Gastrocnemius medialis (tissue), 4 donors: ENCODE measurements at regions not wholly inside any gene's neighbourhood (a gene's known extent, or its start where the extent isn't known, plus 50 kb on each side); places are given as distances from the start of the nearest gene placed in this dataset.

ENCODE experiments used
- ATAC-seq, 2 donors: fragments of 150-250 bp; one replicate each; pipeline ENCODE4 v1.9.1; 2016
- DNase-seq, 2 donors: peaks; one replicate each; pipeline ENCODE4 v3.0.0-alpha.2; 2019
- H3K27ac ChIP-seq, 4 donors: fragments of 200-600 bp; sonication (generic); 1 replicate in 1 of 4; 2 replicates in 3 of 4; pipeline ENCODE4 v1.5.1; 2016 to 2018; ENCODE audit warnings: mild to moderate bottlenecking in 2 of 4, moderate library complexity in 1 of 4
- H3K27me3 ChIP-seq, 3 donors: fragments of 200-600 bp; sonication (generic) in 2 of 3; 1 replicate in 1 of 3; 2 replicates in 2 of 3; pipeline versions ENCODE4 v1.5.1 to v1.6.0; 2016 to 2019; ENCODE audit warnings: mild to moderate bottlenecking in 1 of 3, moderate library complexity in 1 of 3
- H3K36me3 ChIP-seq, 2 donors: fragments of 200-600 bp; sonication (generic) in 1 of 2; one replicate each; pipeline ENCODE4 v1.5.1; 2017 to 2018
- H3K4me1 ChIP-seq, 2 donors: fragments of 200-600 bp; sonication (generic) in 1 of 2; one replicate each; pipeline ENCODE4 v1.5.1; 2016 to 2017; ENCODE audit warnings: mild to moderate bottlenecking in 2 of 2
- H3K4me3 ChIP-seq, 4 donors: fragments of 200-600 bp; sonication (generic) in 3 of 4; 1 replicate in 1 of 4; 2 replicates in 3 of 4; pipeline ENCODE4 v1.5.1; 2016 to 2019; ENCODE audit warnings: mild to moderate bottlenecking in 2 of 4
- H3K9me3 ChIP-seq, 3 donors: fragments of 200-600 bp; sonication (generic) in 2 of 3; 1 replicate in 1 of 3; 2 replicates in 2 of 3; pipeline ENCODE4 v1.5.1; 2016 to 2019
- POLR2A ChIP-seq, 2 donors: fragments of 450-650 bp; IDR thresholded peaks; one replicate each; pipeline ENCODE4 v1.6.1; 2017; ENCODE audit warnings: antibody characterized with exemption in 2 of 2, mild to moderate bottlenecking in 2 of 2, moderate library complexity in 2 of 2
- in situ Hi-C, 4 donors: fragments of 200-750 bp; cut with MboI; loops; one replicate each; pipeline versions ENCODE4 v1.15.0 to v1.8.0; 2017; ENCODE audit warnings: low sequenced_read_pairs in 4 of 4
- intact Hi-C: fragments of 100-400 bp; cut with DNase I; formaldehyde crosslinking; loops from one replicate; pipeline ENCODE4 v1.15.1; 2023; ENCODE audit warnings: low total_unique reads
- TF ChIP-seq, protein P1 (sequence below), 5 experiments: fragments of 450-650 bp in 3 of 5; fragments of 200-600 bp in 2 of 5; sonication (generic) in 2 of 5; IDR thresholded peaks in 4 of 5; conservative IDR thresholded peaks in 1 of 5; 1 replicate in 4 of 5; 2 replicates in 1 of 5; pipeline ENCODE4 v1.5.1; 2016 to 2019; ENCODE audit warnings: antibody characterized with exemption in 5 of 5, mild to moderate bottlenecking in 3 of 5, moderate library complexity in 3 of 5

DNA sequence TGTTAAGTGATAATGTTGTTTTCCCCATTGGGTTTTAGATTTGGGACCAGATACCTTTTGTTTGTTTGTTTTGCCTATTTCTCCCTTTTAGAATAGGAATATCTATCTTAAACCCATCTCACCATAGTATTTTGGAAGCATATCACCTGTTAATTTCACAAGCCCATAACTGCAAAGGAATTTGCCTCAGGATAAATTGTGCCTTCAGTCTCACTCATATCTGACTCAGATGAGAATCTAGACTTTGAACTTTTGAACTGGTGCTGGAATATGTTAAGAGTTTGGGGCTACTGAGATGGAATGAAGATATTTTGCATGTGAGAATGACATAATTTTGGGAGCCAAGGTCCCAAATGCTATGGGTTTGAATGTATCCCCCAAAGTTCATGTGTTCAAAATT is 607.4 kb downstream of the HACE1 start:
- TF ChIP-seq, protein P1, sequence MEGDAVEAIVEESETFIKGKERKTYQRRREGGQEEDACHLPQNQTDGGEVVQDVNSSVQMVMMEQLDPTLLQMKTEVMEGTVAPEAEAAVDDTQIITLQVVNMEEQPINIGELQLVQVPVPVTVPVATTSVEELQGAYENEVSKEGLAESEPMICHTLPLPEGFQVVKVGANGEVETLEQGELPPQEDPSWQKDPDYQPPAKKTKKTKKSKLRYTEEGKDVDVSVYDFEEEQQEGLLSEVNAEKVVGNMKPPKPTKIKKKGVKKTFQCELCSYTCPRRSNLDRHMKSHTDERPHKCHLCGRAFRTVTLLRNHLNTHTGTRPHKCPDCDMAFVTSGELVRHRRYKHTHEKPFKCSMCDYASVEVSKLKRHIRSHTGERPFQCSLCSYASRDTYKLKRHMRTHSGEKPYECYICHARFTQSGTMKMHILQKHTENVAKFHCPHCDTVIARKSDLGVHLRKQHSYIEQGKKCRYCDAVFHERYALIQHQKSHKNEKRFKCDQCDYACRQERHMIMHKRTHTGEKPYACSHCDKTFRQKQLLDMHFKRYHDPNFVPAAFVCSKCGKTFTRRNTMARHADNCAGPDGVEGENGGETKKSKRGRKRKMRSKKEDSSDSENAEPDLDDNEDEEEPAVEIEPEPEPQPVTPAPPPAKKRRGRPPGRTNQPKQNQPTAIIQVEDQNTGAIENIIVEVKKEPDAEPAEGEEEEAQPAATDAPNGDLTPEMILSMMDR (IDR thresholded peaks at IDR 0.05 in 4 of 5, conservative IDR thresholded peaks at IDR 0.05 in 1 of 5), result no peak
- no peak for TF ChIP-seq POLR2A (IDR thresholded peaks at IDR 0.05)
- Histone ChIP-seq H3K4me1 (no peaks in the 10 kb centered on the region), H3K27ac (no peak overlapping the region), H3K9me3 (no peaks in the 10 kb centered on the region), H3K27me3 (no peaks in the 10 kb centered on the region), H3K36me3 (no peaks in the 10 kb centered on the region), H3K4me3 (no peak overlapping the region)
- no peak for DNase-seq
- ATAC-seq, result no peak
- in situ Hi-C loops (no loop called here), intact Hi-C loops (no loop called here)

DNA sequence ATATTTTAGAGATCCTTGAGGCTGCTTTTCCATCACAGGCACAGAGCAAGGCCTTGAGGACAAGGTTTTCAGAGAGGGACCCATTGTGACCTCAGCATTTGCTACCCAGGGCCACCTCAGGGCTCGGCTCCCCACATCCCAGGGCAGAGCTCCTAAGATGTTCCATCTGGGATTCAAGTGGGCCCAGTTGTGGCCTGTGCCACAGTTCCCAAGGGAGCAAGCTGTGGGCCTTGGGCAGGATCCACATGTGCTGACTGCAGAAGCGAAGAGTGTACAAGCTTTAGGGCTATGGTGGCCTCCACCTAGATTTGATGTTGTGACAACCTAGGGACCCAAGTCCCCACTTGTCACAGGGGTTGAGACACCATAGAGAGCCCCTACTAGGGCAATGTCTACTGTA is 608.1 kb downstream of the HACE1 start:
- H3K36me3 ChIP-seq, result no peaks in the 10 kb centered on the region

DNA sequence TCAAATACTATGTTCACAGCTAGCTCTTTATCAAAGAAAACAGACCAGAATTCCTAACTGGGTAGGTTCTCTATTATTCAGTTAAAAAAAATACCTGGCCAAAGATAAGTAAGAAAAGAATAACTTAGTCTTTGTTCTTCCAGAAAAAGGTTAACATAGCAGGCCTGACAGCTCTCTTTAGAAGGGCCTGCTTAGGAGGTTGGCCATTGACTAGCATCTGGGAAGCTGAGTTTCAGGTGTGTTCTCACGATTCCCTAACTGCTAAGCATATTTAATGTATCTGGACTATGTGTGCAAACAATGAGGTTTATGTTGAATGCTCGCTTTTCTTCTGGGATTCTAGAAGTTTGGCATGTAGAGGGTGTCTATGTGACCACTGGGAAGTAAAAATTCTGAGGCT is 618.9 kb downstream of the HACE1 start:
- intact Hi-C loops (no loop called here), in situ Hi-C loops (no loop called here)
- no peak for DNase-seq
- ATAC-seq, result no peak
- Histone ChIP-seq H3K4me3 (no peak overlapping the region), H3K36me3 (no peaks in the 10 kb centered on the region), H3K9me3 (no peaks in the 10 kb centered on the region), H3K27ac (no peak overlapping the region), H3K4me1 (no peaks in the 10 kb centered on the region), H3K27me3 (no peaks in the 10 kb centered on the region)
- TF ChIP-seq POLR2A (IDR thresholded peaks at IDR 0.05), result no peak
- TF ChIP-seq, protein P1 (IDR thresholded peaks at IDR 0.05 in 4 of 5, conservative IDR thresholded peaks at IDR 0.05 in 1 of 5), result no peak

More for the DNA sequence above, 608.1 kb downstream of the HACE1 start:
- TF ChIP-seq POLR2A (IDR thresholded peaks at IDR 0.05), result no peak
- TF ChIP-seq, protein P1 (IDR thresholded peaks at IDR 0.05 in 4 of 5, conservative IDR thresholded peaks at IDR 0.05 in 1 of 5), result no peak
- Histone ChIP-seq H3K27ac (no peak overlapping the region), H3K27me3 (no peaks in the 10 kb centered on the region), H3K9me3 (no peaks in the 10 kb centered on the region), H3K4me1 (no peaks in the 10 kb centered on the region), H3K4me3 (no peak overlapping the region)
- ATAC-seq (no peak), DNase-seq (no peak)
- in situ Hi-C loops (no loop called here), intact Hi-C loops (no loop called here)

DNA sequence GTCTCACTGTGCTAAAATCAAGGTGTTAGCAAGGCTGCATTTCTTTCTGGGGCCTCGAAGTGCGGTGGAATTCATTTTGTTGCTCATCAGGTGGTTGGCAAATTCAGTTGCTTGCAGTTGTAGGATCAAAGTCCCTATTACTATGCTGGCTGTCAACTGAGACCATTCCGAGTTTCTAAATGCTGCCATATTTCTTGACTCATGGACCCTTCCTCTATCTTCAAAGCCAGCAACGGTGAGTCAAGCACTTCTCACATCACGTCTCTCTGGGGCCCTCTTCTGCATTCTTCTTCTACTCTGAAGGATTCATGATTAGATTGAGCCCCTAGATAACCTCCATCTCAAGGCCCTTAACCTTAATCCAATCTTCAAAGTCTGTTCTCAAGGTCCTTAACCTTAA is 619.7 kb downstream of the HACE1 start:
- in situ Hi-C loops (no loop called here), intact Hi-C loops (no loop called here)
- no peak for DNase-seq
- ATAC-seq, result no peak
- Histone ChIP-seq H3K27ac (no peak overlapping the region), H3K27me3 (no peaks in the 10 kb centered on the region), H3K4me1 (no peaks in the 10 kb centered on the region), H3K9me3 (no peaks in the 10 kb centered on the region), H3K36me3 (no peaks in the 10 kb centered on the region), H3K4me3 (no peak overlapping the region)
- TF ChIP-seq, protein P1 (IDR thresholded peaks at IDR 0.05 in 4 of 5, conservative IDR thresholded peaks at IDR 0.05 in 1 of 5), result no peak
- TF ChIP-seq POLR2A (IDR thresholded peaks at IDR 0.05), result no peak

DNA sequence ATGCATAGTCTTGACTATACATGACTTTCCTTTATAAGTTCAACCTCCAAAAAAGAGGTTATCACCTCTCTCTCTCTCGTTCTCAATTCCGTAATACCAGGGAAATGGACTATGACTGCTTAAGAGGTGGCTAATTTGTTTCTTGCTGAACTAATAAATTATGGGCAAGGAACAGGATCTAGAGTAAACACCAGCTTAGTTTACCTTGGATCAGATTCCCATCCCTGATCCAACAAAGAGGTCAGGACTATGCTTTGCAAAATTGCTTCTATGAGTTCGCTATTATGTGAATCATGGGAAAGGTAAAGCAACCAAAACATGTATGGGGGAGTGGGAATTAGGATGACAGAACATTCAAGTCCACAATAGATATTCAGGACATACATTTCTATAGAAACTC is 630.7 kb downstream of the HACE1 start:
- DNase-seq (no peak), ATAC-seq (no peak)
- no peak overlapping the region for H3K27ac ChIP-seq
- no peaks in the 10 kb centered on the region for H3K4me1 ChIP-seq
- no peaks in the 10 kb centered on the region for H3K9me3 ChIP-seq
- TF ChIP-seq, protein P1 (IDR thresholded peaks at IDR 0.05 in 4 of 5, conservative IDR thresholded peaks at IDR 0.05 in 1 of 5), result no peak
- TF ChIP-seq POLR2A (IDR thresholded peaks at IDR 0.05), result no peak
- H3K4me3 ChIP-seq, result no peak overlapping the region
- H3K36me3 ChIP-seq, result no peaks in the 10 kb centered on the region
- intact Hi-C loops (no loop called here), in situ Hi-C loops (no loop called here)
- H3K27me3 ChIP-seq, result no peaks in the 10 kb centered on the region
